Heart left ventricle (tissue), 13 donors: ENCODE measurements at regions not wholly inside any gene's neighbourhood (a gene's known extent, or its start where the extent isn't known, plus 50 kb on each side); places are given as distances from the start of the nearest gene placed in this dataset.

Experiments
- CTCF ChIP-seq, 12 donors: fragments of 200-600 bp; sonication (generic) in 4 of 12; IDR thresholded peaks; one replicate each; pipeline versions ENCODE4 v1.5.0 to v1.8.0; 2018 to 2022; ENCODE audit warnings: antibody characterized with exemption in 12 of 12, mild to moderate bottlenecking in 5 of 12
- POLR2A ChIP-seq, 2 donors: fragments of 450-650 bp; IDR thresholded peaks; one replicate each; pipeline ENCODE4 v1.6.1; 2017; ENCODE audit warnings: antibody characterized with exemption in 2 of 2, mild to moderate bottlenecking in 2 of 2, moderate library complexity in 2 of 2
- donor health status: ischemic (EF 13 %, LVEDD 7.1; RV severe dilation, severe dysfunction).
- donor health status: DM: no; HTN: yes; CAD: no.
- donor health status: DM: no; HTN: no; CAD: no.
- donor health status: ischemic (EF 25% LVEDD 6.9; RV normal size, moderate dysfunction).
- donor health status: ischemic (EF 25% LVEDD 5.7; RV mildly dilated, moderate dysfunction).
- donor health status: ischemic (EF 35%, LVEDD 5.7; RV mildly dilated, moderate dysfunction).
- donor health status: nonischemic (EF 11% LVEDD 7.7; RV severe dilation, severe dysfunction).
- donor health status: DM: yes; HTN: yes; CAD: no.
- donor health status: PGD.
- donor health status: ischemic (EF 29% LVEDD 5.4; RV normal size, mild dysfunction).
- donor health status: nonischemic (EF 23%, LVEDD 6.1; RV moderate dilation, normal function).

- TF ChIP-seq CTCF (IDR thresholded peaks at IDR 0.05) (no peak), POLR2A (IDR thresholded peaks at IDR 0.05) (no peak)
Observed at GRCh38 chr6:126607289-126607688, 267.4 kb downstream of the CENPW start.
